ENCODE measurements at regions not wholly inside any gene's neighbourhood (a gene's known extent, or its start where the extent isn't known, plus 50 kb on each side); places are given as distances from the start of the nearest gene placed in this dataset.

- no peak for TF ChIP-seq CTCF (IDR thresholded peaks at IDR 0.05; ENCODE audit: unreplicated experiment)
- no TSS peak for BruUV-seq (replicated peaks)
- no peaks in the 10 kb centered on the region for H3K9me3 Mint-ChIP-seq (ENCODE audit: unreplicated experiment)
- H3K36me3 Mint-ChIP-seq (ENCODE audit: insufficient read depth, unreplicated experiment), result no peaks in the 10 kb centered on the region
- intact Hi-C loops (cut with micrococcal nuclease), result no loop called here
- ChIA-PET POLR2A (no interaction called here), CTCF (no interaction called here)
- H3K4me1 Mint-ChIP-seq (ENCODE audit: insufficient read depth, unreplicated experiment), result no peaks in the 10 kb centered on the region
- no peaks in the 10 kb centered on the region for H3K27me3 Mint-ChIP-seq (ENCODE audit: insufficient read depth, unreplicated experiment)
- H3K4me3 Mint-ChIP-seq (ENCODE audit: unreplicated experiment), result no peak overlapping the region
- H3K27ac Mint-ChIP-seq (ENCODE audit: low read depth, unreplicated experiment), result no peak overlapping the region
- no peak for DNase-seq (ENCODE audit: unreplicated experiment)
Observed at GRCh38 chr16:60259956-60260355, 1525.8 kb upstream of the GOT2 start.

- Mint-ChIP-seq H3K27me3 (ENCODE audit: insufficient read depth, unreplicated experiment) (no peaks in the 10 kb centered on the region), H3K9me3 (ENCODE audit: unreplicated experiment) (no peaks in the 10 kb centered on the region), H3K4me1 (ENCODE audit: insufficient read depth, unreplicated experiment) (no peaks in the 10 kb centered on the region), H3K27ac (ENCODE audit: low read depth, unreplicated experiment) (no peak overlapping the region), H3K36me3 (ENCODE audit: insufficient read depth, unreplicated experiment) (peaks cover 5% of the 10 kb centered on the region), H3K4me3 (ENCODE audit: unreplicated experiment) (no peak overlapping the region)
- no TSS peak for BruUV-seq (replicated peaks)
- no peak for TF ChIP-seq CTCF (IDR thresholded peaks at IDR 0.05; ENCODE audit: unreplicated experiment)
- intact Hi-C loops (cut with micrococcal nuclease), result no loop called here
- CTCF ChIA-PET, result interaction anchor here (0.6 kb wide), 1 partner anchor 25 kb away, joined by 3 read pairs; no protein-coding TSS in a partner anchor
- no peak for DNase-seq (ENCODE audit: unreplicated experiment)
- POLR2A ChIA-PET, result no interaction called here
Observed at GRCh38 chr16:60246086-60246485, 1512.0 kb upstream of the GOT2 start.

- DNase-seq (ENCODE audit: unreplicated experiment), result no peak
- CTCF ChIA-PET, result no interaction called here
- Mint-ChIP-seq H3K4me1 (ENCODE audit: insufficient read depth, unreplicated experiment) (no peaks in the 10 kb centered on the region), H3K27ac (ENCODE audit: low read depth, unreplicated experiment) (no peak overlapping the region), H3K4me3 (ENCODE audit: unreplicated experiment) (no peak overlapping the region), H3K9me3 (ENCODE audit: unreplicated experiment) (no peaks in the 10 kb centered on the region), H3K36me3 (ENCODE audit: insufficient read depth, unreplicated experiment) (peaks cover 5% of the 10 kb centered on the region), H3K27me3 (ENCODE audit: insufficient read depth, unreplicated experiment) (no peaks in the 10 kb centered on the region)
- intact Hi-C loops (cut with micrococcal nuclease), result no loop called here
- no TSS peak for BruUV-seq (replicated peaks)
- POLR2A ChIA-PET, result interaction anchor here (0.5 kb wide), 1 partner anchor 18 kb away, joined by 3 read pairs; no protein-coding TSS in a partner anchor
- no peak for TF ChIP-seq CTCF (IDR thresholded peaks at IDR 0.05; ENCODE audit: unreplicated experiment)
Observed at GRCh38 chr16:60241671-60242070, 1507.6 kb upstream of the GOT2 start.

- H3K27me3 Mint-ChIP-seq (ENCODE audit: insufficient read depth, unreplicated experiment), result no peaks in the 10 kb centered on the region
- DNase-seq (ENCODE audit: unreplicated experiment), result no peak
- no peak overlapping the region for H3K4me3 Mint-ChIP-seq (ENCODE audit: unreplicated experiment)
- no peak overlapping the region for H3K27ac Mint-ChIP-seq (ENCODE audit: low read depth, unreplicated experiment)
- POLR2A ChIA-PET, result no interaction called here
- H3K36me3 Mint-ChIP-seq (ENCODE audit: insufficient read depth, unreplicated experiment), result no peaks in the 10 kb centered on the region
- no peak for TF ChIP-seq CTCF (IDR thresholded peaks at IDR 0.05; ENCODE audit: unreplicated experiment)
- H3K4me1 Mint-ChIP-seq (ENCODE audit: insufficient read depth, unreplicated experiment), result peaks cover 9% of the 10 kb centered on the region
- peaks cover 9% of the 10 kb centered on the region for H3K9me3 Mint-ChIP-seq (ENCODE audit: unreplicated experiment)
- CTCF ChIA-PET, result interaction anchor here (0.6 kb wide), 1 partner anchor 436 kb away, joined by 3 read pairs; no protein-coding TSS in a partner anchor
- intact Hi-C loops (cut with micrococcal nuclease), result no loop called here
- BruUV-seq (replicated peaks), result no TSS peak
Observed at GRCh38 chr16:60230666-60231065, 1496.5 kb upstream of the GOT2 start.
